Bronchial epithelial cell (primary cell): ENCODE measurements at regions not wholly inside any gene's neighbourhood (a gene's known extent, or its start where the extent isn't known, plus 50 kb on each side); places are given as distances from the start of the nearest gene placed in this dataset.
A peak's percentile ranks its signal among the peaks of the same experiment; 100 is the strongest.

ENCODE experiments used
- DNase-seq: peaks from one replicate; pipeline ENCODE4 v3.0.0-alpha.2; 2010; ENCODE audit warnings: low read depth
- FAIRE-seq: peaks from 2 replicates; lab custom pipeline; 2011; peaks lifted over from hg19 to GRCh38; lab: Jason Lieb, UNC
- H3K27me3 ChIP-seq: 2 replicates; pipeline ENCODE4 v1.5.1; 2011; ENCODE audit warnings: low read length; ENCODE audit not compliant: control insufficient read depth, insufficient read depth
- H3K36me3 ChIP-seq: 2 replicates; pipeline ENCODE4 v1.5.1; 2011; ENCODE audit warnings: low read length; ENCODE audit not compliant: control insufficient read depth, insufficient read depth
- H3K4me3 ChIP-seq: 2 replicates; pipeline ENCODE4 v1.5.1; 2011; ENCODE audit warnings: mild to moderate bottlenecking, low read depth, low read length, control low read depth
- TF ChIP-seq, protein P1 (sequence below): IDR thresholded peaks from 2 replicates; pipeline ENCODE4 v1.5.1; 2011; ENCODE audit warnings: mild to moderate bottlenecking, moderate library complexity, low read length, control low read depth, inconsistent platforms; ENCODE audit not compliant: insufficient read depth, severe bottlenecking

DNA sequence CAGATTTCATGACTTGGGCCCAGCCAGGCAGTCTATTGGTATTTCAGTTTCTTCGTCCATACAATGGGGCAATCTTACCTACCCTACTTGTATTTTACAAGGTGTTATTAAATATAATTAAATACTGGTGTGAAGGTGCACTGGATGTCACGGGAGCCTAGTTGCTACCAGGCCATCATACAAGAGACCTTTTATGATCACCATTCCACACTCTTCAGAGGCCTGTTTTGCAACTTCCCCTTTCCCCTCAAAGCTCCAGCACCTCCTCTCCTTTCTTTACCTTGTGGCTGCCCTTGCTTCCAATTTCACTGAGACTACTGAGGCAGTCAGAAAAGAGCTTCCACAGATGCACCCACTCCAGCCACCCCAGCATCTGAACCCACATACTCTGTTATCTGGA, 93.8 kb upstream of the HELT start:
- TF ChIP-seq, protein P1, sequence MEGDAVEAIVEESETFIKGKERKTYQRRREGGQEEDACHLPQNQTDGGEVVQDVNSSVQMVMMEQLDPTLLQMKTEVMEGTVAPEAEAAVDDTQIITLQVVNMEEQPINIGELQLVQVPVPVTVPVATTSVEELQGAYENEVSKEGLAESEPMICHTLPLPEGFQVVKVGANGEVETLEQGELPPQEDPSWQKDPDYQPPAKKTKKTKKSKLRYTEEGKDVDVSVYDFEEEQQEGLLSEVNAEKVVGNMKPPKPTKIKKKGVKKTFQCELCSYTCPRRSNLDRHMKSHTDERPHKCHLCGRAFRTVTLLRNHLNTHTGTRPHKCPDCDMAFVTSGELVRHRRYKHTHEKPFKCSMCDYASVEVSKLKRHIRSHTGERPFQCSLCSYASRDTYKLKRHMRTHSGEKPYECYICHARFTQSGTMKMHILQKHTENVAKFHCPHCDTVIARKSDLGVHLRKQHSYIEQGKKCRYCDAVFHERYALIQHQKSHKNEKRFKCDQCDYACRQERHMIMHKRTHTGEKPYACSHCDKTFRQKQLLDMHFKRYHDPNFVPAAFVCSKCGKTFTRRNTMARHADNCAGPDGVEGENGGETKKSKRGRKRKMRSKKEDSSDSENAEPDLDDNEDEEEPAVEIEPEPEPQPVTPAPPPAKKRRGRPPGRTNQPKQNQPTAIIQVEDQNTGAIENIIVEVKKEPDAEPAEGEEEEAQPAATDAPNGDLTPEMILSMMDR, result no peak
- no peak for FAIRE-seq
- no peaks in the 10 kb centered on the region for H3K36me3 ChIP-seq
- no peaks in the 10 kb centered on the region for H3K27me3 ChIP-seq
- no peak for DNase-seq
- H3K4me3 ChIP-seq, result no peak overlapping the region

DNA sequence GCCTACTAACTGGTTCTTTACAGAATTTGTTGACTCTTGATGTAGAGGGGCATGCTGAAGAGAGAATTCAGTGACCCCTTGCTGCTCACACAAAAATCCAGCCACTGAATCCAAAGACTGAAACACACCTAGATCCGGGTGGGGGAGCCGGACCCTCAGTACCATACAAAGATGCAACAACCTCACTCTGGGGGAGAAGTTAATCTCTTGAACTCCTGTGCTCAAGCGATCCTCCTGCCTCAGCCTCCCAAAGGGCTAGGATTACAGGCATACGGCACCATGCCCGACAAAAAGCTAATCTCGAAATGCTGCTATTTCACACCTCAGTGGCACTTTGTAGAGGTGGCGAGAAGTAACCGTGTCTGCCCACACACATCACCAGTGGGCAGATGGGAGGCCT, 88.8 kb upstream of the HELT start:
- DNase-seq (no peak), FAIRE-seq (no peak)
- H3K4me3 ChIP-seq, result no peak overlapping the region
- H3K36me3 ChIP-seq, result no peaks in the 10 kb centered on the region
- H3K27me3 ChIP-seq, result no peaks in the 10 kb centered on the region
- TF ChIP-seq, protein P1, result no peak

DNA sequence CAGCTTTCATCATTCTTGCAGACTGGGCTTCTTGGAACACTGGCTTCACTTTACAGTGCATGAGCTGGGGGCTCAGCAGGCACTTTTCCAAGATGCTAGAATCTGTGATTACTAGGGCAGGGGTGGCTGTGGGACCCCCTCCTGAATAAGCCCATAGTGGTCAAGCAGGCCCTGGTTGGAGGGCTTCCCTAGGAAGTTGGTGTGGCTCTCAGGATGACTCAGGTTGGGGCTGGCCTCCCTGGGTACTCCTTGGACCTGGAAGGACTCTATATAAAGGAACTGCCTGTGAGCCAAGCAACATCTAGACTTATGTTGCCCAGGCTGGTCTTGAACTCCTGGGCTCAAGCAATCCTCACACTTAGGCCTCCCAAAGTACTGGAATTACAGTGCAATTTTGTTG, 88.3 kb upstream of the HELT start:
- no peaks in the 10 kb centered on the region for H3K36me3 ChIP-seq
- H3K27me3 ChIP-seq, result no peaks in the 10 kb centered on the region
- TF ChIP-seq, protein P1, result no peak
- DNase-seq, result no peak
- H3K4me3 ChIP-seq, result no peak overlapping the region
- FAIRE-seq, result no peak

DNA sequence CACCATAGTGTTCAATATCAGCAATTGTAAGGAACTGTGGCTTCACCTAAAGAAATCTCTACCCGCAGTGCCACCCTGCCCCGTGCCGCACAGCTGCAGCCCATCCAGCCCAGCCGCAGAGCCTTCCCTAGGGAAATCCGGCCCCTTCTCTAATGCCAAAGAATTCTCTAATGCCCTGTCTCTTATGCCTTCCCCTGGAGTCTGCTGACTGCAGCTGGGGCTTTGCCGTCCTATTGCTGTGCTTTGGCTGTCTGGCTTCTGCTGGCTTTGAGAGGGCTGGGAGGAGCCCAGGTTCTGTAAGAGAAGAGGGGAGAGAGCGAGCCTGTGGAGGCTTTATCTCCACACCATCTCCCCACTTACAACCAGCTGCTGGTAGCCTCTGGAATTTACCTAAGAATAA, 85.9 kb upstream of the HELT start:
- TF ChIP-seq, protein P1, result no peak
- no peak for FAIRE-seq
- H3K4me3 ChIP-seq, result no peak overlapping the region
- no peaks in the 10 kb centered on the region for H3K27me3 ChIP-seq
- no peak for DNase-seq
- H3K36me3 ChIP-seq, result no peaks in the 10 kb centered on the region

DNA sequence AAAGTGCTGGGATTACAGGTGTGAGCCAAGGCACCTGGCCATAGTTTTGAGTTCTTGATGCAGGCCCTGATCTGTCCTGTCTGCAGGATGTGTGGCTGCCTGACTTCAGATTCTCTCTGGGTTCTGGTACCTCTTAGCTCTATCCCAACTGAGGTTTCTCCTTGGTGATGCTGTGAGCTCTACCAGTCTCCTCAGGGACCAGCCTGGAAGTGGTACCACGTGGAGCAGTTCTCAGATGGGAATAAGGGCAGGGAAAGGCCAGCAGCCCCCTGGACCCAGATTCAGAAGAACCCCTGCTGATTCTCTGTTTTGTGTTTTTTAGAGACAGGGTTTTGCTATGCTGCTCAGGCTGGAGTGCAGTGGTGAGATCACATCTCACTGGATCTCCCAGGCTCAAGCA, 85.0 kb upstream of the HELT start:
- TF ChIP-seq, protein P1, result no peak
- Histone ChIP-seq H3K27me3 (no peaks in the 10 kb centered on the region), H3K4me3 (no peak overlapping the region), H3K36me3 (no peaks in the 10 kb centered on the region)
- DNase-seq (no peak), FAIRE-seq (no peak)

DNA sequence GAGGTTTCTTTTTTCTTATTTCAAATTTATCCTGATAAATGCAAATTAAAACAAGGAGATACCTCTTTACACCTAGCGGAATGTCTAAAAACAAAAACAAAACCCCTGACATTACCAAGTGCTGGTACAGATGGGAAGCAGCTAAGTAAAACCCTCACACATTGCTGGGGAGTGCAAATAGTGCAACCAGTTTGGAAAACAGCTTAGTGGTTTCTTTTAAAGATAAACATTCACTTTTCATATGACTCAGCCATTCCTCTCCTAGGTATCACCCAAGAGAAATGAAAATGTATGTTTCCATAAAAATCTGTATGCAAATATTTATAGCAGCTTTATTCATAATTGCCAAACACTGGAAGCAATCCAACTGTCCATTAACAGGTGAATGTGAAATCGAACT, 84.1 kb upstream of the HELT start:
- Histone ChIP-seq H3K27me3 (no peaks in the 10 kb centered on the region), H3K4me3 (no peak overlapping the region), H3K36me3 (no peaks in the 10 kb centered on the region)
- DNase-seq (peak; percentile 10), FAIRE-seq (no peak)
- TF ChIP-seq, protein P1, result no peak
